Aorta (tissue), 5 donors: ENCODE measurements at regions not wholly inside any gene's neighbourhood (a gene's known extent, or its start where the extent isn't known, plus 50 kb on each side); places are given as distances from the start of the nearest gene placed in this dataset.
"Not testable (repeated sequence)": the region's sequence is repeated elsewhere in the genome, so short reads cannot be mapped to it uniquely, and the experiment has no call there.

Experiments used
- ATAC-seq: fragments of 200-7000 bp; cut with Tn5 transposase; one replicate; pipeline ENCODE4 v1.9.1; 2022; ENCODE audit warnings: moderate library complexity; ENCODE audit not compliant: low FRiP score
- DNase-seq, 2 donors: peaks; one replicate each; pipeline ENCODE4 v3.0.0-alpha.2; 2020
- H3K27ac ChIP-seq, 2 donors: one replicate each; pipeline ENCODE4 v1.5.1; 2013; ENCODE audit warnings: low read length in 2 of 2, mild to moderate bottlenecking in 2 of 2, moderate library complexity in 2 of 2, control low read depth in 1 of 2, inconsistent platforms in 1 of 2, low read depth in 1 of 2
- H3K27me3 ChIP-seq, 2 donors: one replicate each; pipeline ENCODE4 v1.6.1; 2013; ENCODE audit warnings: control low read depth in 1 of 2, low read length in 1 of 2, mild to moderate bottlenecking in 1 of 2, moderate library complexity in 1 of 2; ENCODE audit not compliant: insufficient read depth in 2 of 2, control insufficient read depth in 1 of 2
- H3K36me3 ChIP-seq, 2 donors: one replicate each; pipeline ENCODE4 v1.6.1; 2013; ENCODE audit warnings: control low read depth in 1 of 2, low read length in 1 of 2, mild to moderate bottlenecking in 1 of 2; ENCODE audit not compliant: insufficient read depth in 2 of 2, control insufficient read depth in 1 of 2
- H3K4me1 ChIP-seq, 2 donors: one replicate each; pipeline ENCODE4 v1.6.1; 2013; ENCODE audit warnings: low read length in 2 of 2, control low read depth in 1 of 2, mild to moderate bottlenecking in 1 of 2, moderate library complexity in 1 of 2; ENCODE audit not compliant: insufficient read depth in 2 of 2, control insufficient read depth in 1 of 2
- H3K4me3 ChIP-seq, 2 donors: one replicate each; pipeline ENCODE4 v1.5.1; 2013; ENCODE audit warnings: low read length in 2 of 2, control low read depth in 1 of 2, mild to moderate bottlenecking in 1 of 2
- H3K9me3 ChIP-seq: one replicate; pipeline ENCODE4 v1.6.1; 2013; ENCODE audit warnings: mild to moderate bottlenecking, low read length; ENCODE audit not compliant: control insufficient read depth
- WGBS, 2 donors: extraction: QIAGEN DNeasy Blood & Tissue Kit; methylation state at CpG; one replicate each; pipeline ENCODE4 v1.1.7; 2013; 5-methylcytosine and 5-hydroxymethylcytosine counted together
- intact Hi-C, 2 donors: fragments of 100-400 bp; cut with DNase I; formaldehyde crosslinking; loops; one replicate each; pipeline versions ENCODE4 v1.14.2 to v1.15.0; 2022
- donor health status: healthy with polysubstance abuse.
- donor health status: Bipolar disorder and iron deficiency.
- donor health status: DM: no; HTN: no; CAD: no.
- donor health status: DM: no; HTN: no; CAD: no.
- donor health status: DM: yes; HTN: yes; CAD: no.

GRCh38 chr5:101327816-101328215, 424.7 kb upstream of the ST8SIA4 start:
- H3K4me1 ChIP-seq = no peaks in the 10 kb centered on the region
- no peaks in the 10 kb centered on the region for H3K9me3 ChIP-seq
- no peak overlapping the region for H3K4me3 ChIP-seq
- no peaks in the 10 kb centered on the region for H3K27me3 ChIP-seq
- 57 to 61% methylated on average over 1 of the region's 1 CpG for WGBS, 2 donors
- ATAC-seq = no peak
- intact Hi-C loops = no loop called here
- DNase-seq = no peak
- no peaks in the 10 kb centered on the region for H3K36me3 ChIP-seq
- H3K27ac ChIP-seq = no peak overlapping the region

DNA sequence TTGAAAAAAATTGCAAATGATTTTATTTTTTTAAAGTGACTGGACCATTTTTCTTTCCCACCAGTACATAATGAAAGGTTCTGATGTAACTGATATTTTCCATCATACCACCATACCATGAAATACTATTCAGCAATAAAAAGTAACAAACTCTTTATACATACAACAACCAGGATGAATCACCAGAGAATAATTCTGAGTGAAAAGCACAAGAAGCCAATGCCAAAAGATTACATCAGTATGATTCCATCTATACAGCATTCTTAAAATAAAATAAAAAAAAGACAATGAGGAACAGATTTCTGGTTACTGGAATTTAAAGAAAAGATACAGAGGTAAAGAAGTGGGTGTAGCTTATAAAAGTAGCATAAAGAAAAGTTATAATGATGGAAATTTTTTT, 423.7 kb upstream of the ST8SIA4 start:
- H3K9me3 ChIP-seq = no peaks in the 10 kb centered on the region
- no peaks in the 10 kb centered on the region for H3K36me3 ChIP-seq
- ATAC-seq (no peak), DNase-seq (no peak)
- H3K4me3 ChIP-seq = no peak overlapping the region
- intact Hi-C loops = no loop called here
- H3K27ac ChIP-seq = no peak overlapping the region
- H3K27me3 ChIP-seq = no peaks in the 10 kb centered on the region
- no peaks in the 10 kb centered on the region for H3K4me1 ChIP-seq

- intact Hi-C loops, H3K9me3 ChIP-seq, ATAC-seq, DNase-seq, H3K27me3 ChIP-seq, H3K27ac ChIP-seq, H3K4me3 ChIP-seq, H3K4me1 ChIP-seq, H3K36me3 ChIP-seq: not testable (repeated sequence)
- 84 to 87% methylated on average over 7 of the region's 7 CpGs for whole genome bisulfite sequencing, 2 donors
Measured at GRCh38 chr5:101316401-101316800, 413.3 kb upstream of the ST8SIA4 start.

DNA sequence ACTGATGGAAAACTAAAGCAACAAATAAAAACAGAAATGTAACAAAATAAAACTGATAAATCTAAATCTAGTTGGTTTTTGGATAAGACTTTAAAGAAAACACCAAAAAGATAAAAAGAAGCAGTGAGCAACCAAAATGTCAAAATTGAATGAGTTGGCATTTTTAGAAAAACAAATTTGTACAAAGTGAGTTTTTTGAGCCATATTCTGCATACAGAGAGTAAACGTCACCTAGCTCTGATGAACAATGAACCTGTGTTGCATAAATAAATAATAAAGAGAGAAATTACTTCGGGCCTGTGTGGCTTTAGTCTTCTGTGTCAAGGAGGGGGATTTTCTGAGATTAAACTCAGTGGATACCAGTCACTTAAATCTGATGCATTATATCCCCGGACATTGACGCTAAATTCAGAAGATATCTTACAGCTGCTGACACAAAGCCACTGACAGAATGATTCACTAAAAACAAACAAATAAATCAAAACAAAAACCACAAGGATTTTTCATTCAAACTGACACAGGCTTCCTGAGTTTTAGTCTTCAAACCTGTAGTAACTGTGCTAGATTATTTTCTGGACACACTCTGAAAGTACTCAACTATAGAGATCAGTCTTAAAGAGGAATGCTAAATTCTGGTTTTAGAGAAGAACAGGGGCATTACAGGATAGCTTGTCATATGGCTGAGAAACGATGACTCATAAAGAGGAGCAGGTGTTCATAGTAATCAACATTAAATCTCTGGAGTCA, 403.5 kb upstream of the ST8SIA4 start:
- no peak for DNase-seq
- Histone ChIP-seq H3K4me3 (no peak overlapping the region), H3K4me1 (no peaks in the 10 kb centered on the region), H3K27me3 (no peaks in the 10 kb centered on the region), H3K27ac (no peak overlapping the region), H3K9me3 (no peaks in the 10 kb centered on the region), H3K36me3 (no peaks in the 10 kb centered on the region)
- 49 to 58% methylated on average over 5 of the region's 5 CpGs for WGBS, 2 donors
- no peak for ATAC-seq
- intact Hi-C loops = no loop called here

- ATAC-seq (no peak), DNase-seq (no peak)
- Histone ChIP-seq H3K36me3 (no peaks in the 10 kb centered on the region), H3K27ac (no peak overlapping the region), H3K4me3 (no peak overlapping the region), H3K4me1 (no peaks in the 10 kb centered on the region), H3K9me3 (no peaks in the 10 kb centered on the region), H3K27me3 (no peaks in the 10 kb centered on the region)
- intact Hi-C loops = no loop called here
Measured at GRCh38 chr5:101296477-101296876, 393.4 kb upstream of the ST8SIA4 start.

DNA sequence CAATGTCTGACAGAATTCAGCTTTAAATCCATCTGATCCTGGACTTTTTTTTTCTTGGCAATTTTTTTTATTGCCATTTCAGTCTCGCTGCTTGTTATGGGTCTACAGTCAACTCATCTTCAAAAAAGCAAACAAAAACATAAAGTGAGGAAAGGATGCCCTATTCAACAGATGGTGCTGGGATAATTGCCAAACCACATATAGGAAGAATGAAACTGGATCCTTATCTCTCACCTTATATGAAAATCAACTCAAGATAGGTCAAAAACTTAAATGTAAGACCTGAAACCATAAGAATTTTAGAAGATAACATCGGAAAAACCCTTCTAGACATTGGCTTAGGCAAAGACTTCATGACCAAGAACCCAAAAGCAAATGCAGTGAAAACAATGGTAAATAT, 389.1 kb upstream of the ST8SIA4 start:
- intact Hi-C loops = no loop called here
- H3K4me3 ChIP-seq = no peak overlapping the region
- no peaks in the 10 kb centered on the region for H3K27me3 ChIP-seq
- H3K4me1 ChIP-seq = no peaks in the 10 kb centered on the region
- H3K27ac ChIP-seq = no peak overlapping the region
- H3K36me3 ChIP-seq = no peaks in the 10 kb centered on the region
- ATAC-seq (no peak), DNase-seq (no peak)
- H3K9me3 ChIP-seq = no peaks in the 10 kb centered on the region
- 64 to 72% methylated on average over 2 of the region's 2 CpGs for WGBS, 2 donors

- H3K9me3 ChIP-seq, H3K4me3 ChIP-seq, H3K27ac ChIP-seq, ATAC-seq, intact Hi-C loops, H3K36me3 ChIP-seq, DNase-seq, H3K27me3 ChIP-seq, H3K4me1 ChIP-seq: not testable (repeated sequence)
- 90 to 93% methylated on average over 1 of the region's 1 CpG for WGBS, 2 donors
Measured at GRCh38 chr5:101290761-101291160, 387.7 kb upstream of the ST8SIA4 start.

DNA sequence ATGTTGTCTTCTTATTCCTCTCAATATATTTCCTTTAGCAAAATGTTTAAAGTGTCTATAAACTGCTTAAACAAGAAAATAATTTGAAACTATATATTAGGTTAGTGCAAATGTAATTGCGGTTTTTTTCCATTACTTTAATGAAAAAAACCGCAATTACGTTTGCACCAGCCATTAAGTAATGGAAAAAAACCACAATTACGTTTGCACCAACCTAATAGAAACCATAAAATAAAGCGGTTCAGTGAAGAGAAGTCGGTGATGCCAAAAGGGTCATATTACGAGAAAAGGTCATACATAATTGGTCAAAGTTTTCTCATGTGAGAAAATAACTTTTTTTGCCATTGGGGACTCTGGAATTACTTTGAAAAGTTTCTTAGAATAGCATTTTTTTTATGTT, 385.6 kb upstream of the ST8SIA4 start:
- WGBS, 2 donors = 72 to 77% methylated on average over 7 of the region's 7 CpGs
- Histone ChIP-seq H3K9me3 (no peaks in the 10 kb centered on the region), H3K36me3 (no peaks in the 10 kb centered on the region), H3K27ac (no peak overlapping the region), H3K4me3 (no peak overlapping the region), H3K4me1 (no peaks in the 10 kb centered on the region), H3K27me3 (no peaks in the 10 kb centered on the region)
- intact Hi-C loops = no loop called here
- no peak for ATAC-seq
- DNase-seq = no peak

GRCh38 chr5:101284736-101285375, 381.8 kb upstream of the ST8SIA4 start:
- WGBS, 2 donors = 9 to 46% methylated on average over 1 of the region's 1 CpG
- no peak for ATAC-seq

More at GRCh38 chr5:101284736-101285375, 381.8 kb upstream of the ST8SIA4 start:
- H3K27ac ChIP-seq = no peak overlapping the region
- H3K27me3 ChIP-seq = no peaks in the 10 kb centered on the region
- H3K4me3 ChIP-seq = no peak overlapping the region
- intact Hi-C loops = no loop called here
- no peak for DNase-seq
- no peaks in the 10 kb centered on the region for H3K36me3 ChIP-seq
- H3K4me1 ChIP-seq = no peaks in the 10 kb centered on the region
- no peaks in the 10 kb centered on the region for H3K9me3 ChIP-seq
